Breast epithelium (tissue), 3 donors: ENCODE measurements at regions not wholly inside any gene's neighbourhood (a gene's known extent, or its start where the extent isn't known, plus 50 kb on each side); places are given as distances from the start of the nearest gene placed in this dataset.

Source experiments
- POLR2A ChIP-seq: fragments of 450-650 bp; IDR thresholded peaks from one replicate; pipeline ENCODE4 v1.6.1; 2016; ENCODE audit warnings: antibody characterized with exemption, mild to moderate bottlenecking, moderate library complexity
- POLR2AphosphoS5 ChIP-seq, 3 donors: sonication (generic); formaldehyde crosslinking; IDR thresholded peaks; one replicate each; pipeline ENCODE4 v1.6.1; 2017; ENCODE audit warnings: antibody characterized with exemption in 3 of 3
- TF ChIP-seq, protein P1 (sequence below), 3 donors: fragments of 450-650 bp; IDR thresholded peaks; one replicate each; pipeline ENCODE4 v1.5.1; 2016 to 2017; ENCODE audit warnings: antibody characterized with exemption in 3 of 3, mild to moderate bottlenecking in 3 of 3, moderate library complexity in 3 of 3

DNA sequence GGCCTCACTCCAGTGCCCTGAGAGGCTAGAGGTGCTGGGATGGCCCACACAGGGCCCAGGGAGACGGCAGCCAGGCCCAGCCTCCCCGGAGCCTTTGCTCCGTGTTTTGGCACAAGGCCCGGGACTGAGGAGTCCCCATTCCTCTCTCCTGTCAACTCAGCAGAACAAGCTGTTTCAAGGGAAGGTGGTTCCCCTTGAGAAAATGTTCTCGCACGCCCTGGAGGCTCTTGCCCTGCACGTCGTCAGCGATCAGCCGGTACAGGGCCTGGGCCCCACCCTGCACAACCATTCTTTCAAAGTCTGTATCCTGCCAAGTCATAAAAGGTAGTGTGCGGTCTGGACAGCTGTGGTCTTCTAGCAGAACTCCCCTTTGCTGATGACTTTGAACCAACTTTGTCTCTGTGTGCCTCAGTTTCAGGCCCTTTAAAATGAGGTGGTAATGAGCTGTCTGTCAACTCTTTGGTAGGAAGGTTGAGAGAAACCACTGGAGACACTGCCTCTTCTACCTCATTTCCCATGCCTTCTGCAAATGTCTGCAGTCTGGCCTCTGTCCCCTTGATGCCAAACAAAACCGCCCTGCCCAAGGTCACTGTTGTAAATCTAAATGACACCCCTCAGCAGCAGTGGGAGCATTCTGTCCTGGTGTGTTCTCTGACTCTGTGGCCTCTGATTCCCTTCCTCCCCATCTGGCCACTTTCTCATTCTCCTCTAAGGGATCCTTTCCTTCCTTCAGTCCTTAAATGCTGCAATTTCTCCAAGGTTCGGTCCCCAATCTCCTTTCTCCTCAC is 138.6 kb upstream of the JUN start:
- TF ChIP-seq, protein P1, sequence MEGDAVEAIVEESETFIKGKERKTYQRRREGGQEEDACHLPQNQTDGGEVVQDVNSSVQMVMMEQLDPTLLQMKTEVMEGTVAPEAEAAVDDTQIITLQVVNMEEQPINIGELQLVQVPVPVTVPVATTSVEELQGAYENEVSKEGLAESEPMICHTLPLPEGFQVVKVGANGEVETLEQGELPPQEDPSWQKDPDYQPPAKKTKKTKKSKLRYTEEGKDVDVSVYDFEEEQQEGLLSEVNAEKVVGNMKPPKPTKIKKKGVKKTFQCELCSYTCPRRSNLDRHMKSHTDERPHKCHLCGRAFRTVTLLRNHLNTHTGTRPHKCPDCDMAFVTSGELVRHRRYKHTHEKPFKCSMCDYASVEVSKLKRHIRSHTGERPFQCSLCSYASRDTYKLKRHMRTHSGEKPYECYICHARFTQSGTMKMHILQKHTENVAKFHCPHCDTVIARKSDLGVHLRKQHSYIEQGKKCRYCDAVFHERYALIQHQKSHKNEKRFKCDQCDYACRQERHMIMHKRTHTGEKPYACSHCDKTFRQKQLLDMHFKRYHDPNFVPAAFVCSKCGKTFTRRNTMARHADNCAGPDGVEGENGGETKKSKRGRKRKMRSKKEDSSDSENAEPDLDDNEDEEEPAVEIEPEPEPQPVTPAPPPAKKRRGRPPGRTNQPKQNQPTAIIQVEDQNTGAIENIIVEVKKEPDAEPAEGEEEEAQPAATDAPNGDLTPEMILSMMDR (IDR thresholded peaks at IDR 0.05): no peak
- TF ChIP-seq POLR2A (no peak), POLR2AphosphoS5 (IDR thresholded peaks at IDR 0.05) (peak in 2 of 3 donors; percentile 10 to 47)
